CD1c-positive myeloid dendritic cell (primary cell): ENCODE measurements at regions not wholly inside any gene's neighbourhood (a gene's known extent, or its start where the extent isn't known, plus 50 kb on each side); places are given as distances from the start of the nearest gene placed in this dataset.
A peak's percentile ranks its signal among the peaks of the same experiment; 100 is the strongest.

ENCODE experiments used
- DNase-seq: peaks from one replicate; pipeline ENCODE4 v3.0.0-alpha.2; 2016; ENCODE audit errors: extremely low spot score

DNA sequence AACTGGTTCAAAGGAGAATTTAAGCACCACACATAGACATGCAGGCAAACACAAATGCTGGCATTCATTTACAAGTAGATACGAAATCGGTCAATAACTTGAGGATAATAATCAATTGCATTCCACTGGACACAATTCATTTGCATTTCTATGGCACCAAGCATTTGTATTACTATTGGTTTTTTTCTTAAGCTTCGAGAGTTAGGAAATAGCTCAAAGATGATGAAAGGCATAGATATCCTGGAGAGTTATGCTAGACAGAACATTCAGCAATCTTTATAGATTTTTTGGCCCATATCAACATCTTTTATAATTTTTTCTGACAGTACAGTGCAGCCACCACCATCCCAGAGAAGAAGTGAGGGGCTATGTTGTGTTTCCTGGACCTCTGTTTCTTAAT, 544.4 kb downstream of the MIAT start:
- DNase-seq, result no peak

DNA sequence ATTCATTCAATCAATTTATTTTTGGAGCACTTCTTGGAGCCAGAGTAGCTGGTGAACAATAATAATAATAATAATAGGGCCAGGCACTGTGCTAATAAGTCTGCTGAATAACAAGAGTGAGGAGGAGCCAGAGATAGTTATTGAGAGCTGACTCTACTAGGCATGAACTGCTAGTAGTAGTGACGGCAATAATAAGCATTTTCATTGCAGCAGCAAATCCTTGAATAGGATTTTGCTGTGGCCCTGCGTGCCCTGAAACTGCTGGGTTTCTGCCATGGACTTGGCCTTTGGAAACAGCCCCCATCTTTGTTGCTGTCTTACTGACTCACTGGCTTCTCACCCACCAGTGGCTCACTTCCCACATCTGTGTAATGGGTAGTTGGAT, 545.9 kb downstream of the MIAT start:
- DNase-seq, result no peak

DNA sequence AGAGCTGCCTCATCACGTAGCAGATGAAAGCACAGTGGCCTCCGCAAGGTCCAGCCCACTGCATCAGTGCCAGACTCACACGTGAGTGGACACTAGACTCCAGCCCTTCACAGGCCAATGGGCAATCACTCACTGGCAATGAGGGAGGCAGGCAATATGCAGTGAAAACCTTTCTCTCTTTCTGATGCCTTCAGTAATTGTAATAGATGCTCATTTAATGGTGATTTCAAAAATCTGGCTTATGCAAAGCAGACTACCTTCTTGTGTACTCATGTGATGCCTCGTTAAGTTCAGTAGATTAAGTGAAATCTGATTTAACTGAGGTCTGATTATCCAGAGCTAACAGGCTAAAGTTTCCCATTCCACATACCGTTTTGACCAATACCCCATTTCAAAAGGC, 546.9 kb downstream of the MIAT start:
- DNase-seq, result no peak

DNA sequence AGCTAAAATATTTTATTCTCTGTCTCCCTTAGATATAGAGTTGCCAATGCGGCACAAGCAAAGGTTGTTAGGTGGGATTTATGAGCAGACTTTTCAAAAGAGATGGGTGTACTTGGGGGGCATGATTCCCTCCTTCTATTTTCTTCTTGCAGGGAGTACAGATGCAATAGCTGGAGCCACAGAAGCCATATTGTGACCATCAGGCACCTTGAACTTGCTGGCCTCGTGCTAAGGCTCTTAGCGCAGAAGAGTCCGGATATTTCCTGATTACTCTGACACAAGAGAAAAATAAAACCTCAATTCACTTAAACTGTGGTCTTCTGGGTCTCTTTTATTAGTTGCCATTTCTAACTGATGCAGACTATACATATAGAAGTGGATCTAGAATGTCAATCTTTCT, 547.4 kb downstream of the MIAT start:
- DNase-seq, result no peak

DNA sequence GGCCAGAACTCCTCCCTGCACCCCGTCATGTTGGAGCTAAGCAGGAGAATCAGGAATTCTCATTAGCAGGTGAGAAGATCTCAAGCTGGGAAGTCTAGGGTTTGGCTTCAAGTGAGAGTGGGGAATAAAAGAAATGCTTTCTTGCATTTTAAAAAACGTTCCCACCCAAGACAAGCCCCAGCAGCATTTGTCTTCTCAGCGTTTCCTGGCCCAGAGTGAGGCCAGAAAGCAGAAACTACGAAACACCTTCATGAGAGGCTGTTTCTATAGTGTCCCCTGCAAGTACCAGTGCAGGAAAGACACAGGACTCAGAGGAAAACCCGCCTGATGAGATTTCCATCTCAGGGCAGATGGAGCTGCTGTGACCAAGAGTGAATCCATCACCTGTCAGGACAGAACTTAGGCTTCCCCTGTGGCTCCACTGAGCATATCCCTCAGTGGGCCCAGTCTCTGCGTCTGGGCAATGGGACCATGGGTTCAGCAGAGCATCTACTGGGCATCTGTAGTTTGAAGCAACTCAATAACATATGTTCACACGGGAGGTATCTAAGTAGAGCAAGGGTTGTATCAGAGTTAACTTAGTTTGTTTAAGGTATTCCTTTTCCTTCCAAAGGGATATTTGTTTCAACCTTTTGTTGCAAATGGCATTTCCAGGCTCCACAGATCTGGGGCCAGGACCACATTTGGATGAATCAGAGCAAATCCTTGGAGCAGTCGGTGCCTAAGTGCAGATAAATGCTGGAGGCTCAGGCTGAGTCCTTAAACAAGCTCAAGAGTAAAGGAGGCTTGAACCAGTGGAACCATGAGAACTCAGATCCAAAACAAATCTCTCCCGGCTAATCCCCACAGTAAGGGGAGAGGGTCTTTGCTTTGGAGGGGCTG, 548.3 kb downstream of the MIAT start:
- no peak for DNase-seq

DNA sequence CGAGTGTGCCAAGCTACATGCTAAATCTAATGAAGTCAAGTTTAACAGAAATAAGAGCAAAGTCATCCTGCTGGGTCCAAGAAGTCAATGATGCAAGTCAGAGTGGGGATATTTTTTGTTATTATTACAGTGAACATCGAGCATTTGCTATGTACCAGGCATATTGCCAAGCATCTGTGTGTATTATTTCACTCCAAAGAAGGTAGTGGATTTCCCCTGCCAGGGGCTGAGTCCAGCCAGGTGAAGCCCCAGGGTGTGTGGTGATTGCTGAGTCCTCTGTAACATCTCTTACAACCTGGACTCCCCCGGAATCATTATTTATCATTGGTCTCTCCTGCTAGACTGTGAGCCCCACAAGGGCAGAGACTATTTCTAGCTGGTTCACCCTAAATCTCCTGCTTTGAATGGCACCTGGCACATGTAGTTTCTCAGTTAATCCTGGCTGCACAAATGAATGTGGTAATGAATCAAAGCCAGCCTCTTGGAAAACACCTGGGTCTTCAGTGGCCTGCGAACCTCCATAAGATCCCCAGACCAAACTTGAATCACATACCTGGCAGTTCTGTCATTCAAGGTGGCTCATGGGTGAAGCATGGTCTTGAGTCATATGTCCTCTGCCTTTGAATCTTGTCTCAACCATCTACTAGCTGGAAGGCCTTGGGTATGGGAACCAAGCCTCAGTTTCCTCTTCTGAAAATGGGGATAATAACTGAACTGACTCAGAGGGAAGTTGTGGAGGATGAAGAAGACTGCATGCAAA, 549.2 kb downstream of the MIAT start:
- no peak for DNase-seq

DNA sequence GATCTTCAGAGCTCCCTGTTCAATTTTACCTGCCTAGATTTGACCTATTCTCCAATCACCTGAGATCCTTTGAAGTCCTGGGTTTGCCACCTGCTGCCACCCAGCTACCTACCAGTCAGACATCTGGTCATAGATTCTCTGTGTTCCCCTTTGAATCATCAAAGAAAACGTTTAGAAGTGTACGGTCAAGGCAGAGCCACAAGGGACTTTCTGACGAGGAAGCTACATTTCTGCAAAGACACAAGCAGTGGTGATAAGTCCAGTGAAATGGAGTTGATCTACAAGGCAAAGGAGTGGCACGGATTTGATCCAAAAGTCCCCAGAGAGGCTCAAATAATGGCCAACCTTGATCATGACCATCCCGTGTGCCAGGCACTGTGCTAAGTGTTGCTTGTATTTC, 549.9 kb downstream of the MIAT start:
- no peak for DNase-seq

DNA sequence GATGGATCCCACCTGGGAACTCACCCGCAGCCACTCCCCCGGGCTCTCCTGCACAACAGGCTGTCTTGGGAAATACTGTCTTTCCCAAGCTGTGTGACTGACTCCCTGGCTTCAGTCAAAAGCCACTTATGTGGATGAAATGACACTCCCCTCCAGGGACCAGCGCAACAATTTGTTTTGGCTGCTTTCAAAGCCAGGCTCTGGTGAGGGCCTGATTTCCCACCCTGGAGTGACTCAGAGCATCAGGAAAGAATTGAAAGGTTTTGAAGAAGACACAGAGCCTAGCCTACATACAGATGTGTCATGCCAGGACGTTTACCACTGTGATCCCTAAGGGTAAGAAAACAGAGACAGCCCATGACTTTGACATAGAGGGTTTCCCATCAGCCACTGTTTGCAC, 550.5 kb downstream of the MIAT start:
- no peak for DNase-seq

DNA sequence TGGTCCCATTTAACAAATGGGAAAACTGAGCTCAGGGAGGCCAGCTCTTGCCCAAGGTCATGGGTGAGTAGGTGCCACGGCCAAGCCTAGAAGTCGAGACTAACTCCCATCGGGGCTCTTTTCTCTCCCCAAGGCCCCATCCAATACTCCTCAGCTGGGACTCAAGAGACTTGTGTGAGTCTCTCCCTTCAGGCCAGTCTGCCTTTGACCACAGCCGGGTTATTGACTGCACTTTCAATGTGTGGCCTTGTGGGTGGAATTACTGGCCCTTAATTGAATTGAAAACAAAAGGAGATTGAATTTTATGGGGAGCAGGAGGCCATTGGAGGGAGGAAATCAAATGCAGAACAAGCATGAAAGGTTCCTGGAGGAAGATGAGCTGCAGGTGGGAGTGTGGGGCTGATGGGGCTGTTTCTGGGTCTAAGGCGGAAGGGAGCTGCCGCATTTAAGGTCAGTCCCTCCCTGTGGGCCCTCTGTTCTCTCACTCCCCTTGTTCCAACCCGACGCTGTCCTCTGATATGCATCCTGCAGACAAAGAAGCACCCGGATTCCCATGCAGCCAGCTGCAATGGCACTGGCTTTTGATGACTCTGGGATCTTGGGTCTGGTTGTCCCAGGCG, 552.8 kb downstream of the MIAT start:
- no peak for DNase-seq

DNA sequence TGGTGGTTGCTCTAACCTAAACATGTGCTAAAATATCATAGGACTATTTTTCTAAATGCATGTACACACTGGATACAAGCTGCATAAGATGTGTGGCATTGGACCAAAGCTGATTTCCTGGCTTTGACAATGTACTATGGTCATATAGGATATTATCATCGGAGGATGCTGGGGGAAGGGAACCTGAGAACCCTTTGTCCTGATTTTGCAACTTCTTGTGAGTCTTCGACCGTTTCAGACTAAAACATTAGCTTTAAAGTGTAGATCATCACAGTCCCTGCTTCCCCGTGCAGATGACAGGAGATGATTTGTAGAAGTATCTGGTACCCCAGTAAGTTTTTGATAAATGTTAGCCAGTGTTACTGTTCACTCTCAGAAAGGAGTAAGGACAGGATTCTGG, 554.7 kb downstream of the MIAT start:
- DNase-seq, result no peak

DNA sequence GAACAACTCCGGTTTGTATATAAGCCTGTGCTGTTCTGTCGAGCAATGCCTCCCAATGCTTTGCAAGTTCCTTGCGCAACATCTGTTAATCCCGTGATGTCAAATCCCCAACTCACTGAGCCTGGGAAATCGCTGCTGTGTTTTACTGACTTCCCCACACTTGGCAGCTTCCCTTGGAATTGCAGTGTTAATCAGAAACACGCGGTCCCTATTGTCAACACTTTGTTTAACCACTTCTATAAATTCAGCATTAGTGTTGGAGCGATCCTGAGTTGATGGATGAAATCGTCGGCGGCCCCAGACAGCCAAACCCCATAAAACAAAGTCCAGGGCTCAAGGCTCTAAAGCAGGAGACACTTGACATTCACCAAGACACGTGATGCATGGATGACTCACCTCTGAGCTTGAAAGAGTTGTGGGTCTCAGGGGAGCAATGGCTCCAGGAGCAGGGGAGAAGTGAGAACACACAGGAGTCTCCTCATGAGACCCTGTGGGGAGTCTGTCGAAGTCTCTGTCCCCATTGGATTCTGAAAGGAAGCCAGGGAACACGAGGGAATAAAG, 555.3 kb downstream of the MIAT start:
- peak; percentile 33 for DNase-seq

DNA sequence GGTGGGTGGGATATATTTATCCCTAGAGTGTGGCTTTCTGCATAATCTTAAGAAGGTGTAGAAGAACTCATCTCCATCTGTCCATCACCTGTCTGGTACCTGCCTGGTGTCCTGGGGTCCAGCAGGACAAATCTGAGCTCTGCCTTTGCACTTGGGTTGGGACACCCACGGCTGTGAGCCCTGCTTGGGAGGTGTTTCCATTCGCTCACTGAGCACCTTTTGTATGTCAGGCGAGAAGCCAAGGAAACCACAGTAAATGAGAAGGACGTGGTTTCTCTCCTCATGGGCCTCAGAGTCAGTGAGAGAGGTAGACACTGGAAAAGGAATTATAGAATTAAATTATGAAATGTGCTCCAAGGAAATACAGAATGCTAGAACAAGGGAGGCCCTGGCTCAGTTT, 555.9 kb downstream of the MIAT start:
- no peak for DNase-seq

DNA sequence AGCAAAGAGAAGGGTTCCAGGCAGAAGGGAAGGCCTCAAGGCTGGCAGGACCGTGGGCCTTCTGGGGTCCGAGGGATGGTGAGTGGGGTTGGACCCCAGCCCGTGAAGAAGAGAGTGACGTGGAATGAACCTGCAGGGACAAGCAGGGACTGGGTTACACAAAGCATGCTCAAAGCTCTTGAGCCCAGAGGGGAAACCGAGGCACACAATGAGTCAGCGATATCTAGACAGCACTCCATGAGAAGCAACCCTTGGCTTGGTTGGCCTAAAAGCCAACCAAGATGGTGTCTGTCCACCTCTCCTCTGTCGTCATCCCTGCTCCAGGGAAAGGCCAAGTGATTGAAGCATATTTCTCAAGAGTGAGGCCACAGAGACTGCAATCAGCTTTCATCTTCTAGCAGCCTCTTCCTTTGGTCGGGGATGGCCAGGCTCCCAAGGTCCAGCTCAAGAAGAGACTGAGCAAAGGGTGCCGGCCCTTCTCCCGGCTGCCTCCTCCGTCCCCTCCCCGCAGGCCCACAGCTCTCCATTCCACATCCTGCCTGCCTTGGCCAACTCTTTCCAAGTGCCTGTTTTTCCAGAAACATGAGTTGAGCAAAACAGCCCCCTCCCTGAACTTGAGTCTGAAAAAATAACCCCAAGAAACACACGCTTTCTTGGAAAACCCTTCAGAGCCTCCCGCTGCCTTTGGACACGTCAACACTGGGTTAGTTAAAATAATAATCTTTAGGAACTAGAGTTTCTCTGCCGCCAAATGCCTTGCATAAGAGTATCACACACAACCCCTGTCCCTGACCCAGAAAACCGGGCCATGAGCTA, 556.6 kb downstream of the MIAT start:
- no peak for DNase-seq

DNA sequence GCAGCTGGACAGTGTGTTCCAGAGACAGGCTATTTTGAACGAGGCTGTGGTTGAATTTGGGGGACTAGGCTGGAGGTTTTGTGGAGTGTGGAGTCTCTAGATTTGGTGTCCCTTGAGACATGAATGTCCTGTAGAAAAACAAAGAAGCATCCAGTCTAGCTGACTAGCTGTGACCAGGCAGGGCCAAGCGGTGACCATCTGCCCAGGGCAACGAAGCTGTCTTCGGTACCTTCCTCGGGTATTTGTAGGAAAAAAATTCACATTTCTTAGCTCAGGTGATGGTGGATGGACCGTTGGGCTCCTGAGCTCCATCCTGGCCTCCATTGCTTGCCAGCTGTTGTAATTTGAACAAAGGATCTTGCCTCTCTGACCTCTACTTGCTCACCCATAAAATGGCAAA, 557.3 kb downstream of the MIAT start:
- DNase-seq, result no peak

DNA sequence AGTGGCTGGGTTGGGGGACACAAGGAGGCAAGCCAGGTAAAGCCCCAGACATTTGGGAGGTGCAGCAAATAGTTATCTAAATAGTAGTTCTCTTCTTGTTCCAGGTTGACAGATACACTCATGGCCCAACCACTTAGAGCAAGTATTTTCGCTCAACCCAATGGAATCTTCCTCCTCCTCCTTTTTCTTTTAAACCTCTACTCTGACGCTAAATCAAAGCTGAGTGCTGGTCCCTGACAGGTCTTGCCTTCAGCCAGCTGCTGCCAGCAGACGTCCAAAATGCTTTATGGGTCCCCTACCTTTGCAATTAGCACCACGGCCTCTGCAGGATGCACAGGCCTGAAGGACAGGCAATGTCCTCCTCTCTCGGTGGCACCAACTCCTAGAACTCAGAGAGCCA, 558.5 kb downstream of the MIAT start:
- no peak for DNase-seq

DNA sequence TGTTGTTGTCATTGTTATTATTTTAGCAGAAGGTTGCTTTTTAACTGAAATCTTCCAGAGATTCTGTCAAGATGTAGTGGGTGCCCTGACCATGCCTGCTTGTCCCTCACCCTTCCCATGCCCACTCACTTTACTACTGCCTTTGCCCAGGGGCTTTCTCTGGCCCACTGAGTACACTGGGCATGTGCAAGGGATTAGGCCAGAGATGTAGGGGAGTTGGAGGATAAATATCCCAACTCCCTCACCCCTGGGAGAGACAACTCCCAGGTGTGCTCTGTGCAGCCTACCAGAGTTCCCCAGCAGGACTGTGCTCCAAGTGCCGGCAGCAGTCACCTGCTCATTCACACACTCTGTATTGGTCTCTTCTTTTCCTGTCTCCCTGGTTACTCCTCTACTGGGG, 559.1 kb downstream of the MIAT start:
- DNase-seq, result no peak

DNA sequence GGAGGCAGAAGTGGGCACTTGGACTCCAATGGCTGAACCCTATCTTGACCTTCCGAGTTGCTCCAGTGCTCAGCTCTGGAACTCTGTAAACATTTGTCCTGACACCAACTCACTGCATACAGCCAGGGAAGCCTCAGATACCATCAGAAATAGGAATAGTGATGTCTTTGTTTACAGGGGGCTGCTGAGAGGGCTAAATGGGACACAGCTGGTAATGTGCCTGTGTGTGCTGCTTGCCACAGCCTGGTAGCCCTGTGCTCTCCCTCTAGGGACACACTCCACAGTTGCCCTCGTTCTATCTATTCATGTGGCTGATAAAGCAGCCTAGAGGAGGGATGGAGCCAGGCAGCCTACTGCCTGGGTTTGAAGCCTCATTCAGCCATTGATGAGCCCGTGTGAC, 559.8 kb downstream of the MIAT start:
- no peak for DNase-seq

DNA sequence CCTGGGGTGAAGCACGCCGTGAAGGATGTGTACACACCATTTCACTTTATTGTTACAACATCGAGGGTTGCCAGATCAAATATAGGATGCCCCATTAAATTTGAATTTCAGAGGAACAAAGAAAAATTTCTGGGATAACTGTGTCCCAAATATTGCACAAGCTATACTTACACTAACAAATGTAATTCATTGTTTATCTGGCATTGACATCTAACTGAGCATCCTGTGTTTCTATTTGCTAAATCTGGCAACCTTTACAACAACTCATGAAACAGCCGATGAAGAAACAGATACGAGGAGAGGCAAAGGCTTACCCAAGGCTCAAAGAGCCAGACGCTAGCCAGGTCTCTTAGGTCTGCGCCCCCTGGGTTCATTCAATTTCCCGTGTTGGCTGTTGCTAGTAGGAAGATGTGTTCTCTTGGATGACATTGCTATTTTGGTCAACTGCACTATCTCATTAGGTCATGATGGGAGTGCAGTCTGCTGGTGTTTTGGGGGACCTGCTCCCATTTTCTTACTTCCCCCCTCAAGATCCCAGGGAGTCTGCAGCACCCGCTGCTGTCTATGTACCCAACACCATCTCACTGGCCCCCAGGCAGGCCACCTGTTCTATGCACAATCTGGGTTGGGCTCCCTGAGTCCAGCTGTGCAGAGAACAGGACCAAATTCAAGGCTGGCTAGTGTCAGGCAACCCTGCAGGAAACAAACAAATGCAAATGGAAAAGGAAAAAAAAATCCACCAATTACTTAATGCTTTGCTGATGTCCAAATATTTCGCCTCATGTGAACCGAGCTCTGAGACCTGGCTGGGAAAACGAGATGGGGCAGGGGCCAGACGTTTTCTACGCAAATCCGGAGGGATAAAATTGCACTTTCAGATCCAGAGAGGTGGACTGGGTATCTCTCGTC, 560.9 kb downstream of the MIAT start:
- DNase-seq, result no peak

DNA sequence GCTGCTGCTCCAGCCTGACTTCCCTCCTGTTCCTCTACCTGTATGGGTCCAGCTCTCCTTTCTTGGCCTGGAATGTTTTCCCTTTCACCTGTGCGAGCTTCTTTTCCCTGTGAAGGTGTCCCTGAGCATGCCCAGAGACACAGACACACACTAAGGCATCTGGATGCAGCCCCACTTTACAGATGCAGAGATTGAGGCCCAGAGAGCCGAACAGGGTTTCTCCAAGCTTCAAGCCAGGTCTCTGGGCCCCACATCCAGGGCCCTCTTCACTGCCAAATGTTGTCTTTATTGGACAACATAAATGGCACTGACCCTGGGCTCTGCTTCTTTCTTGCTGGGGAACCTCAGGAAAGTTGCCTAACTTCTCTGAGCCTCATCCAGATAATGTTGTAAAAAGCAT, 561.6 kb downstream of the MIAT start:
- no peak for DNase-seq

DNA sequence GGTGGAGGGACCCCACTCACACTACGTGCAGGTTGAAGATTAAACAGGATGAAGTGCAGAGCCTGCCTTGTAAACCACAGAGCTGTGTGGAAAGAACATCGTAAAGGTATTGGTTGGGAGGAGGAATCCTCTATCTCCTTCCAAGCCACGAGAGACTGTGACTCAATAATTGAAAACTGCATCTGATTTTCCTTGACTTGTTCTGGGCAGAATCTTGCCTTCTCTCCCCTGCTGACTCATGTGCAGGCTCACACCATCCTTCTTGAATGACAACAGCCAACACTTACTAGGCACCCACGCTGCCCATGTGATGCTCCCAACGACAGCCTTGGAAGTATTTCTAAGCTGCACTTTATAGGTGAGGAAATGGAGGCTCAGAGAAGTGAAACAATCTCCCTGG, 563.0 kb downstream of the MIAT start:
- DNase-seq, result no peak

DNA sequence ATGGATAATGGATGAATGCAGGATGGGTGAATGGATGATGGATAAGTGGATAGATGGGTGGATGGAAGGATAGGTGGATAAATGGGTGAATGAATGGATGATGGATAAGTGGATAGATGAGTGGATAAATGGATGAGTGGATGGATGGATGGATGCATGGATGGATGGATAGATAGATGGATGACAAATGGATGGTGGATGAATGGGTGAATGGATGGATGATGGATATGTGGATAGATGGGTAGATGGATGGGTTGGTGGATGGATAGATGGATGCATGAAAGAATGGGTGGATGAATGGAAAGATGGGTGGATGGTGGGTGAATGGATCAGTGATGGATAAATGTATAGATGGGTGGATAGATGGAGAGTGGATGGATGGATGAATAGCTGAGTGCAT, 564.8 kb downstream of the MIAT start:
- no peak for DNase-seq
